Adrenal gland (tissue), 5 donors: ENCODE measurements at regions not wholly inside any gene's neighbourhood (a gene's known extent, or its start where the extent isn't known, plus 50 kb on each side); places are given as distances from the start of the nearest gene placed in this dataset.

Source experiments
- CTCF ChIP-seq, 6 experiments: fragments of 450-650 bp in 4 of 6; fragments of 200-600 bp in 2 of 6; sonication (generic) in 1 of 6; IDR thresholded peaks; 1 replicate in 5 of 6; 2 replicates in 1 of 6; pipeline versions ENCODE4 v1.5.1 to v1.8.0; 2016 to 2021; ENCODE audit warnings: antibody characterized with exemption in 6 of 6, mild to moderate bottlenecking in 2 of 6, moderate library complexity in 1 of 6
- POLR2A ChIP-seq, 2 donors: fragments of 450-650 bp; IDR thresholded peaks; one replicate each; pipeline ENCODE4 v1.6.1; 2017; ENCODE audit warnings: antibody characterized with exemption in 2 of 2, mild to moderate bottlenecking in 2 of 2, moderate library complexity in 1 of 2
- donor health status: DM: no; HTN: no; CAD: no.

DNA sequence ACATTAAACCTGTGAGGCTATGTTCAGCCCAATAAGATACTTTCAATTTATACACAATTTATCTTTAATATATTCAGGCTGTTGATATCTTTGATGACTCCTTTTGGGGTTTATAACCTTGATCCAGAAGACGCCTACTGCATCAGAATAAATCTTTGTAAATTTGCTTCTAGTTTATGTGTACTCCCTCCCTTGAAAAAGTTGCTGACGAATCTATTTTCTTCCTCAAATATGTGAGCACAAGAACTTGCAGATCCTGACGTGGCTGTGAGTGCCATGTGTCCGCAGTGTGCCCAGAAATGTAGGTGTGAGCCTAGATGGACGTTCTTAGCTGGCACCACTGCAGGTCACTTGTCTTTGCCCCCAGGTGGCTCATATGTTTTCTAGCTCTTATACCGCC lies 60.6 kb upstream of the TPP2 start:
- no peak for TF ChIP-seq CTCF (IDR thresholded peaks at IDR 0.05)
- no peak for TF ChIP-seq POLR2A (IDR thresholded peaks at IDR 0.05)
